H1 (cell line): ENCODE measurements at regions not wholly inside any gene's neighbourhood (a gene's known extent, or its start where the extent isn't known, plus 50 kb on each side); places are given as distances from the start of the nearest gene placed in this dataset.

Experiments
- CTCF ChIA-PET: fragments of 300-600 bp; sonication (Branson Sonifier 250); formaldehyde crosslinking; loops from one replicate; lab custom pipeline; 2021; ENCODE audit not compliant: partially characterized antibody; lab: Charles Lee
- POLR2A ChIA-PET: fragments of 300-600 bp; sonication (Branson Sonifier 250); formaldehyde crosslinking; loops from one replicate; lab custom pipeline; 2021; ENCODE audit warnings: inconsistent platforms; ENCODE audit not compliant: partially characterized antibody; lab: Charles Lee
- DNase-seq, 2 experiments: peaks; one replicate each; pipeline versions ENCODE4 v3.0.0 to v3.0.0-alpha.2; 2010 to 2022; ENCODE audit warnings: low spot score in 2 of 2, low read depth in 1 of 2, mixed read lengths in 1 of 2
- FAIRE-seq: peaks from 2 replicates; lab custom pipeline; 2011; peaks lifted over from hg19 to GRCh38; lab: Jason Lieb, UNC
- H2AFZ ChIP-seq: 2 replicates; pipeline ENCODE4 v1.8.1; 2012; ENCODE audit warnings: low read length, inconsistent platforms
- H2AK5ac ChIP-seq: 2 replicates; pipeline ENCODE4 v1.6.1; 2013; ENCODE audit warnings: low read depth, low read length
- H2BK120ac ChIP-seq: replicated peaks from 2 replicates; pipeline ENCODE3; 2013; ENCODE audit warnings: low read depth, low read length, inconsistent platforms
- H2BK12ac ChIP-seq: 2 replicates; pipeline ENCODE4 v1.6.1; 2013; ENCODE audit warnings: low read depth, low read length
- H2BK15ac ChIP-seq: 2 replicates; pipeline ENCODE4 v1.6.1; 2013; ENCODE audit warnings: low read length
- H2BK20ac ChIP-seq: 2 replicates; pipeline ENCODE4 v1.6.1; 2013; ENCODE audit warnings: low read length
- H2BK5ac ChIP-seq: 2 replicates; pipeline ENCODE4 v1.6.1; 2013; ENCODE audit warnings: low read depth, low read length
- H3K14ac ChIP-seq: 2 replicates; pipeline ENCODE4 v1.6.1; 2013; ENCODE audit warnings: inconsistent platforms; ENCODE audit not compliant: insufficient read length
- H3K18ac ChIP-seq: 2 replicates; pipeline ENCODE4 v1.6.1; 2013; ENCODE audit warnings: low read length; ENCODE audit errors: extremely low read depth
- H3K23ac ChIP-seq: 2 replicates; pipeline ENCODE4 v1.6.1; 2013; ENCODE audit warnings: inconsistent platforms; ENCODE audit not compliant: insufficient read length
- H3K23me2 ChIP-seq: 2 replicates; pipeline ENCODE4 v1.6.1; 2013; ENCODE audit warnings: low read depth, low read length
- H3K27ac ChIP-seq: 2 replicates; pipeline ENCODE4 v1.6.1; 2011; ENCODE audit warnings: low read depth, low read length, inconsistent platforms
- H3K27me3 ChIP-seq, 4 experiments: replicated peaks in 1 of 4; 1 replicate in 1 of 4; 2 replicates in 3 of 4; pipeline versions ENCODE4 v1.6.1 to v1.8.1; 2011 to 2013; ENCODE audit warnings: low read length in 3 of 4, mild to moderate bottlenecking in 3 of 4, inconsistent platforms in 2 of 4, mixed read lengths in 2 of 4, moderate library complexity in 1 of 4; ENCODE audit not compliant: control insufficient read depth in 3 of 4, insufficient read depth in 3 of 4; ENCODE audit errors: extremely low read depth in 1 of 4
- H3K36me3 ChIP-seq, 4 experiments: 2 replicates each; pipeline versions ENCODE4 v1.6.1 to v1.8.1; 2011 to 2013; ENCODE audit warnings: mild to moderate bottlenecking in 4 of 4, low read length in 3 of 4, moderate library complexity in 2 of 4, control low read depth in 1 of 4, inconsistent platforms in 1 of 4; ENCODE audit not compliant: insufficient read depth in 4 of 4, control insufficient read depth in 2 of 4
- H3K4ac ChIP-seq: replicated peaks from 2 replicates; pipeline ENCODE3; 2013; ENCODE audit warnings: low read length, low read depth, mixed read lengths, inconsistent platforms; ENCODE audit not compliant: insufficient read length
- H3K4me1 ChIP-seq, 4 experiments: replicated peaks in 1 of 4; 1 replicate in 1 of 4; 2 replicates in 3 of 4; pipeline versions ENCODE4 v1.6.1 to v1.8.1; 2011 to 2013; ENCODE audit warnings: low read length in 3 of 4, inconsistent platforms in 2 of 4, mixed read lengths in 1 of 4; ENCODE audit not compliant: insufficient read depth in 4 of 4, control insufficient read depth in 3 of 4
- H3K4me2 ChIP-seq, 2 experiments: 2 replicates each; pipeline versions ENCODE4 v1.6.1 to v1.8.1; 2011 to 2013; ENCODE audit warnings: low read depth in 2 of 2, low read length in 2 of 2, control low read depth in 1 of 2, inconsistent platforms in 1 of 2, mild to moderate bottlenecking in 1 of 2; ENCODE audit not compliant: insufficient read depth in 1 of 2
- H3K4me3 ChIP-seq, 4 experiments: fragments of 200-600, 300-600 bp in 1 of 4; sonication (generic), shearing (Covaris generic), sonication (Bioruptor Twin) in 1 of 4; 2 replicates each; pipeline versions ENCODE4 v1.5.1 to v1.8.1; 2011 to 2016; ENCODE audit warnings: low read length in 4 of 4, low read depth in 3 of 4, control low read depth in 2 of 4, inconsistent platforms in 2 of 4, mild to moderate bottlenecking in 2 of 4, mixed read lengths in 1 of 4, moderate library complexity in 1 of 4; ENCODE audit not compliant: insufficient read depth in 2 of 4; ENCODE audit errors: extremely low read depth in 1 of 4
- H3K56ac ChIP-seq: replicated peaks from 2 replicates; pipeline ENCODE3; 2013; ENCODE audit warnings: low read depth, mild to moderate bottlenecking, mixed read lengths, low read length, inconsistent platforms; ENCODE audit not compliant: insufficient read length
- H3K79me1 ChIP-seq: 2 replicates; pipeline ENCODE4 v1.6.1; 2013; ENCODE audit warnings: low read depth, low read length, control low read depth
- H3K79me2 ChIP-seq, 2 experiments: 2 replicates each; pipeline versions ENCODE4 v1.6.1 to v1.8.1; 2012 to 2013; ENCODE audit warnings: low read length in 2 of 2, mild to moderate bottlenecking in 2 of 2, inconsistent platforms in 1 of 2; ENCODE audit not compliant: insufficient read depth in 2 of 2, control insufficient read depth in 1 of 2
- H3K9ac ChIP-seq, 4 experiments: replicated peaks in 1 of 4; 1 replicate in 1 of 4; 2 replicates in 3 of 4; pipeline versions ENCODE4 v1.6.1 to v1.8.1; 2011 to 2013; ENCODE audit warnings: low read depth in 3 of 4, low read length in 3 of 4, control low read depth in 2 of 4, mild to moderate bottlenecking in 2 of 4, moderate library complexity in 2 of 4, inconsistent platforms in 1 of 4; ENCODE audit errors: extremely low read depth in 1 of 4
- H3K9me3 ChIP-seq, 2 experiments: 2 replicates each; pipeline versions ENCODE4 v1.6.1 to v1.8.1; 2012 to 2013; ENCODE audit warnings: mild to moderate bottlenecking in 2 of 2, moderate library complexity in 2 of 2, control low read depth in 1 of 2, inconsistent platforms in 1 of 2, low read depth in 1 of 2, low read length in 1 of 2, mixed read lengths in 1 of 2; ENCODE audit not compliant: insufficient read depth in 2 of 2
- H4K20me1 ChIP-seq, 2 experiments: replicated peaks in 1 of 2; 2 replicates each; pipeline versions ENCODE3 to v1.8.1; 2011 to 2013; ENCODE audit warnings: inconsistent platforms in 2 of 2, low read length in 2 of 2, mild to moderate bottlenecking in 1 of 2; ENCODE audit not compliant: insufficient read depth in 2 of 2, control insufficient read depth in 1 of 2
- H4K5ac ChIP-seq: 2 replicates; pipeline ENCODE4 v1.6.1; 2013; ENCODE audit warnings: low read length, low read depth, mixed read lengths, inconsistent platforms; ENCODE audit not compliant: insufficient read length
- H4K8ac ChIP-seq: 2 replicates; pipeline ENCODE4 v1.8.0; 2013; ENCODE audit warnings: mild to moderate bottlenecking, moderate library complexity, low read length, inconsistent platforms; ENCODE audit not compliant: insufficient read depth; ENCODE audit errors: extremely low read depth
- H4K91ac ChIP-seq: replicated peaks from 2 replicates; pipeline ENCODE3; 2013; ENCODE audit warnings: low read length, mixed read lengths, inconsistent platforms; ENCODE audit not compliant: insufficient read length
- CBX5 ChIP-seq: fragments of 300-800, 300-1000 bp; sonication (generic); IDR thresholded peaks from 2 replicates; pipeline ENCODE4 v1.7.1; 2016; ENCODE audit warnings: antibody characterized with exemption, low read length, low read depth
- HDAC2 ChIP-seq, 2 experiments: fragments of 300-600 bp in 1 of 2; sonication (generic) in 1 of 2; IDR thresholded peaks; 2 replicates each; pipeline ENCODE4 v1.6.1; 2011 to 2012; ENCODE audit warnings: low read depth in 2 of 2, low read length in 2 of 2, mild to moderate bottlenecking in 2 of 2, moderate library complexity in 2 of 2, borderline replicate concordance in 1 of 2, inconsistent platforms in 1 of 2
- KDM4A ChIP-seq: IDR thresholded peaks from one replicate; pipeline ENCODE4 v1.7.1; 2012; ENCODE audit warnings: low read depth, mild to moderate bottlenecking, moderate library complexity, low read length, inconsistent platforms; ENCODE audit not compliant: severe bottlenecking
- POU5F1 ChIP-seq: IDR thresholded peaks from 2 replicates; pipeline ENCODE4 v1.6.1; 2011; ENCODE audit warnings: low read depth, mild to moderate bottlenecking, low read length, moderate library complexity
- RBBP5 ChIP-seq: IDR thresholded peaks from 2 replicates; pipeline ENCODE4 v1.7.1; 2012; ENCODE audit warnings: low read depth, mild to moderate bottlenecking, inconsistent platforms, low read length, moderate library complexity, borderline replicate concordance
- WGBS, 2 experiments: shearing (Covaris generic) in 1 of 2; methylation state at CpG; one replicate each; pipeline versions ENCODE4 v1.1.6 to v1.1.7; 2013 to 2015; ENCODE audit warnings: low lambda C conversion rate in 2 of 2, mixed read lengths in 2 of 2, inconsistent platforms in 1 of 2, low coverage in 1 of 2, missing lambda C conversion rate in 1 of 2; ENCODE audit not compliant: insufficient replicate concordance in 2 of 2, insufficient coverage in 1 of 2, insufficient read length in 1 of 2; ENCODE audit errors: extremely low coverage in 1 of 2, missing lambda C conversion rate in 1 of 2; 5-methylcytosine and 5-hydroxymethylcytosine counted together
- TF ChIP-seq, protein P1 (sequence below): IDR thresholded peaks from 2 replicates; pipeline ENCODE4 v1.6.1; 2012; ENCODE audit warnings: inconsistent platforms

DNA sequence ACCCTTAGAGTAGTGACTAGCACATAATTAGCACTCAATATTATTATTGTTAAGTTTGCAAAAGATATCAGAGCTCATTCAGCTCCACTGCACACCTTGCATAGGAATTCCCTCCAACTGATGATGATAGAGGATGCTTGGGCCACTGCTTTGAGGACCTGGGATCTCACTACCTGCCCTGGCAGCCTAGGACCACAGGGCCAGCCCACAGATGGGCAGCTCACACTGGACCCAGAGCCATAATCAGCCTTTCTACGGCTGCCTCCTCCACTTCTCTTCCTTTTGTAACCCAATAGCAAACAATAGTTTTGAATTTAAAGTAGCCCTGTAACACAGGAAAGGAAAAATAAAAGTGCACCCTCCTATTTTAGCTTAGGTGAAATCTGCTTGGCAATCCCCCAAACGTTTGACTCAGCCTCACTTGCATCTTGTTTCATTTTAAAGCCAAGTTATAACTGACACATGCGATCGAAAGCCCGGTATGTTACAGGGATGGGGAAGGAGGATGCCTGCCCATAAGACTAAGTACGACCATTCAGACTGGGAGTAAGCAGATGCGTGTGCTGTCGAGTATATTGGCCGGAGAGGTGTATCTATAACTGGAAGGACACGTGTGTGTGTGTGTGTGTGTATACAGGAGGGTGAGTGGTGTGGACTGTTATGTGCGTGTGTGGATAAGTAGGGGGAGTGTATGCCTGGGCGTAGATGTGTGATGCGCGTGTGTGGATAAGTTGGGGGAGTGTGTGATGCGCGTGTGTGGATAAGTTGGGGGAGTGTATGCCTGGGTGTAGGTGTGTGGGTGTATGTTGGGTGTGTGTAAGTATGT is 65.9 kb downstream of the CPN2 start:
- peak overlapping the region; percentile 93; the same call in 1 of the 2 replicates for H2BK15ac ChIP-seq
- H4K5ac ChIP-seq, result no peak overlapping the region
- no peak overlapping the region for H2BK120ac ChIP-seq
- no peak overlapping the region for H3K23ac ChIP-seq
- DNase-seq (no peak), FAIRE-seq (no peak)
- H3K27me3 ChIP-seq, result no peaks in the 10 kb centered on the region; a peak in 1 of 7 replicates
- H3K4me3 ChIP-seq, result no peak overlapping the region; a peak in 1 of 8 replicates
- no peak overlapping the region for H3K56ac ChIP-seq
- peaks cover 2% of the 10 kb centered on the region; the same call in 1 of the 2 replicates for H3K23me2 ChIP-seq
- H3K4me1 ChIP-seq, result peaks cover 20 to 28% (median 21%) of the 10 kb centered on the region in 4 experiments; a peak in 6 of 7 replicates
- H3K4me2 ChIP-seq, result peak overlapping the region in 1 of 2 experiments; percentile 67; a peak in 2 of 4 replicates
- no peaks in the 10 kb centered on the region for H4K20me1 ChIP-seq
- H2BK12ac ChIP-seq, result peak overlapping the region; percentile 93; the same call in 1 of the 2 replicates
- H4K8ac ChIP-seq, result no peak overlapping the region
- ChIA-PET CTCF (interaction anchor here (0.6 to 4.3 kb wide), 6 partner anchors 13 to 68 kb away, joined by 4 to 37 read pairs (median 16); no protein-coding TSS in a partner anchor), POLR2A (interaction anchor here (0.7 to 3.7 kb wide), 4 partner anchors 12 to 150 kb away, joined by 3 to 42 read pairs (median 5); no protein-coding TSS in a partner anchor)
- TF ChIP-seq HDAC2 (IDR thresholded peaks at IDR 0.05; ENCODE audit: borderline replicate concordance in 1 of 2, low read depth in 2 of 2, low read length in 2 of 2) (no peak), CBX5 (no peak), POU5F1 (no peak), KDM4A (no peak), RBBP5 (no peak)
- TF ChIP-seq, protein P1, sequence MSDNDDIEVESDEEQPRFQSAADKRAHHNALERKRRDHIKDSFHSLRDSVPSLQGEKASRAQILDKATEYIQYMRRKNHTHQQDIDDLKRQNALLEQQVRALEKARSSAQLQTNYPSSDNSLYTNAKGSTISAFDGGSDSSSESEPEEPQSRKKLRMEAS, result no peak
- H2BK20ac ChIP-seq, result peak overlapping the region; percentile 95
- H3K79me2 ChIP-seq, result no peaks in the 10 kb centered on the region
- H3K4ac ChIP-seq, result no peak overlapping the region
- no peak overlapping the region; a peak in 1 of 7 replicates for H3K9ac ChIP-seq
- no peak overlapping the region for H3K27ac ChIP-seq
- H4K91ac ChIP-seq, result peak overlapping the region; percentile 59
- H2BK5ac ChIP-seq, result peak overlapping the region; percentile 37; the same call in 1 of the 2 replicates
- H2AFZ ChIP-seq, result no peak overlapping the region
- no peaks in the 10 kb centered on the region for H3K79me1 ChIP-seq
- peak overlapping the region; percentile 37 for H3K14ac ChIP-seq
- 84 to 100% methylated on average over 5 to 16 of the region's 16 CpGs for WGBS, 2 experiments
- peak overlapping the region; percentile 84 for H3K18ac ChIP-seq
- H2AK5ac ChIP-seq, result peak overlapping the region; percentile 87; the same call in 1 of the 2 replicates
- no peaks in the 10 kb centered on the region for H3K36me3 ChIP-seq
- no peaks in the 10 kb centered on the region for H3K9me3 ChIP-seq
